Endothelial cell of hepatic sinusoid (primary cell): ENCODE measurements at regions not wholly inside any gene's neighbourhood (a gene's known extent, or its start where the extent isn't known, plus 50 kb on each side); places are given as distances from the start of the nearest gene placed in this dataset.

Source experiments
- in situ Hi-C: cut with HindIII; loops from 2 replicates; pipeline ENCODE4 v1.10.0; 2017; ENCODE audit warnings: low sequenced_read_pairs

DNA sequence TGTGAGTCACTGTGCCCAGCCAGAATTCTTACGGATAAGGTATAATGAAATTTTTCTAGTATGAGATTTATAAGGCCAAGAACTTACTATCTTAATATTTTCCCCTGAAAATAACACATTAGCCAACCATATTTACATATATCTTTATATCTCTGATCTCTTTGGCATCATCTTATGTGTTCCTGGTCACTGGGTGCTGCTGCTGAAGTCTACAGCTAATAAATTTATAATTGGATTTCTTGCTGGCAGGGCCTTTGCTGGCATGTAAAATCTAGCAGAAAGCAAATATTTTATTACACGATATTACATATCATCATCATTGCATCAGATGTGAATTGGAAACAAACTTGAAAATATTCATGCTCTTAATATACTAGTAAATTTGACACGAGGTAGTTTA lies 590.7 kb downstream of the ANXA1 start:
- in situ Hi-C loops, result no loop called here

DNA sequence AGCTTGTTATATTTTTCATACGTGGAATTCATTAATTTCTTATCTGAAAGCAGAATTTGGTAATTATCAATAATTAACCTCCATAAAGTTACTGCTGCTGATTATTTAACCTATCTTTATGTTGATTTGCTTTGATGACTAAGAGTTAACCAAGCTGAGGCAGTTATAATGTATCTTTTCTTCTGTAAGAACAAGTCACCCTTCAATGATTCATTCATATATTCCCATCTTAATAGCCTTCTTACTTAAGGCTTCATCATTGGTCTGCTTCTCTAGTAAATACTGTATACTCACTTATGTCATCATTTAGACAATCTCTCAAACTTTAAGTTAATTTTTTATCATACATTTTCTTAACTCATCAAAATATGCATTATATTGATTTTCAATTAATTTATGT lies 592.2 kb downstream of the ANXA1 start:
- in situ Hi-C loops, result no loop called here

DNA sequence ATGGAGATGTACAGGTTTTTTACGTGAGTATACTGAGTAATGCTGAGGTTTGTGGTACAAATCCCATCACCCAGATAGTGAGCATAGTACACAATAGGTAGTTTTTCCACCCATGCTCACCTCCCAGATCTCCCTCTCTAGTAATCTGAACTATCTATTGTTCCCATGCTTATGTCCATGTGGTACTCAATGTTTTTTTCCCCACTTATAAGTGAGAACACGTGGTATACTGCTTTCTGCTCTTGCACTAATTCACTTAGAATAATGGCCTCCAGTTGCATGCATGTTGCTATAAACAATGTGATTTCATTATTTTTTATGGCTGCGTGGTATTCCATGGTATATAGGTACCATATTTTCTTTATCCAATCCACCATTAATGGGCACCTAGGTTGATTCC lies 593.9 kb downstream of the ANXA1 start:
- in situ Hi-C loops, result no loop called here

DNA sequence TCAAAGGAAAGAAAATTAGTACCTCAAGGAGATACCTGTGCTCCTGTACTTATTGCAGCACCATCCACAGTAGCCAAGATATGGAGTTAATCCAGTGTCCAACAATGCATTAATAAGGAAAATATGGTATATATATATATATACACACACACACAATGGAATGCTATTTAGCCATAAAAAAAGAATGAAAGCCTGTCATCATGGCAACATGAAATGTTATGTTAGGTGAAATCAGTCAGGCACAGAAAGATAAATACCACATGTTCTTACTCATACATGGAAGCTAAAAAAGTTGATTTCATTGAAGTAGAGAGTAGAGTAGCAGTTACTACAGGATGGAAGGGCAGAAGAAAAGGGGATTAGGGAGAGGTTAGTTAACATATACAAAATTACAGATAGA lies 601.5 kb downstream of the ANXA1 start:
- in situ Hi-C loops, result no loop called here

DNA sequence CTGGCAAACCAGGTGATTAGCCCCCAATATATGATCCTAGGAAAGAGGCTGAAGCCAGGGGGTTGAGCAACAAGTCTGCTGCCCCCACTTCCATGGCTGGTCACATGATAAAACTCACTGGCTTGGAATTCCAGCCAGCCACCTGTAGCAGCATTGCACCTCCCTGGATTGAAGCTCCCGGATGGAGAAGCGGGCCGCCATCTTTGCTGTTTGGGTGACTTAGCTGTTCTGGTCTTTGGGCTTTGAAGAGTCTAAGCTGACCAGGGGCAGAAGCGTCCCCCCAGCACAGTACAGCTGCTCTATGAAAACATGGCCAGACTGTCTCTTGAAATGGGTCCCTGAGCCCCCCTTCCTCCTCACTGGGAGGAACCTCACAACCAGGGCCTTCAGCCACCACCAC lies 610.2 kb downstream of the ANXA1 start:
- in situ Hi-C loops, result no loop called here

DNA sequence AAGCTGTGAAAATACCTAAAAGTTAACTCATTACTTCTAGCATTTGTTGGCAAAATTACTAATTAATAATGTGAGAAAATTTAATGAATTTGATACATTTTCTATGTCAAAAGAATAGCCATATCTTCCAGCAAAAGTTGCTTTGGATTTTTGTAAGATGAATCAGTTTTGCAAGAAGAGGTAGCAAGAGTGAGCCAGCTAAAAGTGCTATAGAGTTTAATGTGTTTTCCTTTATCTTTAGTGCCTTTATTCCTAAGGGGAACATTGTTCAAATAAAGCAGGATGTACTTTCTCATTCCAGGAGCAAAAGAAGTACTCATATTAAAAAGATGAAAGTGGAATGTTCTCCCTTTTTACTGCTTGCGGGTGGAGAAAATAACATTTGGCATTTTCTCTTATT lies 622.2 kb downstream of the ANXA1 start:
- in situ Hi-C loops, result no loop called here

DNA sequence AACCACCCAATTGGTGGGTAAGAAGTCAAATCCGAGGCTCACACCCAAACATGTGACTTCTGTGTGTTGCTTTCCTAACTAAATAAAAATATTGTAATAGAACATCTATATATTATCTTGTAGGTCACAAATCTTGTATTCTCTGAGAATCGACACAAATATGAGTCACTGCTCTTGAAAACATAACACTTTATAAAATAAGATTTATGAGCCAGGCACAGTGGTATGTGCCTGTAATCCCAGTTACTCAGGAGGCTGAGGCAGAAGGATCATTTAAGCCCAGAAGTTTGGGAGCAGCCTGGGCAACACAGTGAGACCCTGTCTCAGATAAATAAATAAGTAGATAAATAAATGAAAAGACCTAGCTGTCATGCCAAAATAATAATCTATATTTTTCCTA lies 624.1 kb downstream of the ANXA1 start:
- in situ Hi-C loops, result no loop called here

DNA sequence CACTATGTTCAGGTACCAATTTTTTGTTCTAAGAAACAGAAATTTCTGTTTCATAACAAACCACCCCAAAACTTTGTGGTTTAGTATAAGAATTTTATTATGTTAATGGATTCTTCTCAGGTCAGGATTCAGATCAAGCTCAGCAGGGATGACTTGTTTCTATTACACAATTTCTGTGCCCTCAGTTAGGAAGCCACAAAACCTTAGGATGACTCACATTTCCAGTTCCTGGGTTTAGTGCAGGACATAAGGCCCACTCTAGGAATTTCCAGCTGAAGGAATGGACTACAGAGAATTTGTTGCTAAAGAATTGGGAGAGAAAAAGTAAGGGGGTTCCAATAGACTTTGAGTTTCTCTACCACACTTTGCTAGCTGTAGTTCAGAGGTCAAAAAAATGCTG lies 629.3 kb downstream of the ANXA1 start:
- in situ Hi-C loops, result no loop called here

DNA sequence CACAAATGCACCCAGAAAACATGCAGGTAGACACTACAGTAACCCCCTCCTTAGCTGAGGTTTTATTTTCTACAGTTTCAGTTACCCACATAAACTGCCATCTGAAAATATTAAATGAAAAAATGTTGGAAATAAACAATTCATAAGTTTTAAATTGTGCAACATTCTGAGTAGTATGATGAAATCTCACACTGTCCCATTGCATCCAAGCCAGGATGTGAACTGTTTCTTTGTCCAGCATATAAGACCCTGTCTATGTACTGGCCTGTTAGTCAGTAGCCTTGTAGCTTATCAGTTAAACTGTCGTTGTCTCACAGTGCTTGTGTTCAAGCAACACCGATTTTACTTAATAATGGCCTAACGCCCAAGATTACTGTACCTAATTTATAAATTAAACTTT lies 630.5 kb downstream of the ANXA1 start:
- in situ Hi-C loops, result no loop called here

DNA sequence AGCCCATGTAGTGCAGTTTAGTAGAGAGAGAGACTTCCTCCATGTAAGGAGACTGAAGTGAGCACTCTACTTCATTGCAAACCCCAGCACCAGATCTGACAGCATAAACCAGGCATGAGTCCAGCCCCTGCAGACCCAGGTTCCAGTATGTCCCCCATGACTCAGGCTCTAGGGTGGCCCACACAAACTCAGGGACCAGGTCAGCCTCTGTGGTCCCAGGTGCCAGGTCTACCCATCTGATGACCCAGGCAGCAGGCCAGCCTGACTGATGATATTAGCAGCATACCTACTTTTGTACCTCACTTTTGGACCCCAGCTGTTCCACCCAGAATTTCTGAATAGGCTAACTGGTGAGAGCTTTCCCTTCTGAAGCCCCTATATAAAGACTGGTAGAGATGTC lies 647.8 kb downstream of the ANXA1 start:
- in situ Hi-C loops, result no loop called here

DNA sequence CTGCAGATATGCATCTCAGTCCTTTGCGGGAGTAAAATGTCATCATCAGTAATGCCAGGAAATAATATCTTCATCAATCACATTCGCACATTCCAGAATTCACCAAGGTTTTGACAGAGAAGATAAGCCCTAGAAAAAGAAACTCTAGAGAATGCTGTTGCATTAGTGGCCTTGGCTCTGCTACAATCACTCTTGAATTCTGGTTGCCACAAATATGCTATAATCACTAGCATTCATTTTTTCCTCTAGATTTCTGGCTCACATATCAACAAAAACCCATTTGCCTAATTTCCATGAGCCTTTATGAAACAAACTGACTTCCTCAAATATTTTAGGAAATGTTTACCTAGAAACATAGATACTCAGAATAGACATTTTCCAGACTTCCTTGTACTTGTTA lies 653.4 kb downstream of the ANXA1 start:
- in situ Hi-C loops, result no loop called here

DNA sequence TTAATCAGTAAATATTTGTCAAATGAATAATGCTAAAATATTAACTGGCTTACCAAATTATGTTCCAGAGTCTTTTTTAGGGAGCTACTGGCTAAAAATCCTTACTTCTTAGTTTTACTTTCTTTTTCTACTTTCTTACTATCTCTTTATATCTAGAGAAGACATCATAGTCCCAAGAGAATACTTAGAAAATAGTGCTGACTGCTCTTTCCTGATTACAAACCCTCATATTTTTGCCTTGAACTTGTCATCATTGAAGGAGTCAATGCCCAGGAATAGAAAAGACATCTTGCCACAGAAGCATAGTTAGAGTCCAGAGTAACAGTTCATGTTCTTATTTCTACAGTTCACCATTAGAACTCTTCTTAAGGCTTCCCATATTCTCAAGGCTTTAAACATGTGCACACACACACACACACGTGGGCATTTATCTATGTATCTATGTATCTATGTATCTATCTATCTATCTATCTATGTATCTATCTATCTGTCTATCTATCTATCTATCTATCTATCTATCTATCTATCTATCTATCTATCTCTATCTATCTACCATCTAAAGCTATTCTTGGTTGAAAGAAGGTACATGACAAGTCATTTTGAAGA lies 654.3 kb downstream of the ANXA1 start:
- in situ Hi-C loops, result no loop called here

DNA sequence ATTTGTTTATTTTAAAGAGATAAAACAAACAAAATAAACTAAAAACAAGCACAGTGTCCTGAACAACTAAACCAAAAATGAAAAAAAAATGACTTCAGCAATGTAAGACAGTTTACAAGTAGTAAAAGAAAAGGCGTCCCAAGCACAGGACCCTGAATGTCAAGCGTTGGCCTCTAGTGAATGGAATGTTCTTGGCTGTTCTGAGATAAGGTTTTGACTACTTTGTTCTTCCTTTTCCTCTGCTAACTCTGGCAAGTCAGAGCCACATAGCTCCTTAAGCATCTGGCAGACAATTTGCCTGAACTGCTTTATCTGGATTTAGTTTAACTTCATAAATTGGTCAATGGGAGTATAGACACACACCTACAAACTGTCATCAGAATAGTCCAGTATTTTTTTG lies 655.2 kb downstream of the ANXA1 start:
- in situ Hi-C loops, result no loop called here

DNA sequence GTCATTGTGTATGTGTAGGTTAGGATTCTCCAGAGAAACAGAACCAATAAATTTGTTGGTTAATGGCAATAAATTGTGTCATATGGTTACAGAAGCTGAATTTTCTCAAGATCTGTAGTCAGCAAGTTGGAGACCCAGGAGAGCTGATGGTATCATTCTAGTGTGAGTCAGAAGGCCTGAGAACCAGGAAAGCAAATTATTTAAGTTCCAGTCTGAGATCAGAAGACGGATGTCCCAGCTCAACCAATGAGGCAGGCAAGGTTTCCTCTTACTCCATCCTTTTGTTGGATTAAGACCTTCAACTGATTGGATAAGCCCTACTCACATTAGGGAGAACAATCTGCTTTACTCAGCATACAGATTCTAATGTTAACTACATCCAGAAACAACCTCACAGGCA lies 656.3 kb downstream of the ANXA1 start:
- in situ Hi-C loops, result no loop called here

DNA sequence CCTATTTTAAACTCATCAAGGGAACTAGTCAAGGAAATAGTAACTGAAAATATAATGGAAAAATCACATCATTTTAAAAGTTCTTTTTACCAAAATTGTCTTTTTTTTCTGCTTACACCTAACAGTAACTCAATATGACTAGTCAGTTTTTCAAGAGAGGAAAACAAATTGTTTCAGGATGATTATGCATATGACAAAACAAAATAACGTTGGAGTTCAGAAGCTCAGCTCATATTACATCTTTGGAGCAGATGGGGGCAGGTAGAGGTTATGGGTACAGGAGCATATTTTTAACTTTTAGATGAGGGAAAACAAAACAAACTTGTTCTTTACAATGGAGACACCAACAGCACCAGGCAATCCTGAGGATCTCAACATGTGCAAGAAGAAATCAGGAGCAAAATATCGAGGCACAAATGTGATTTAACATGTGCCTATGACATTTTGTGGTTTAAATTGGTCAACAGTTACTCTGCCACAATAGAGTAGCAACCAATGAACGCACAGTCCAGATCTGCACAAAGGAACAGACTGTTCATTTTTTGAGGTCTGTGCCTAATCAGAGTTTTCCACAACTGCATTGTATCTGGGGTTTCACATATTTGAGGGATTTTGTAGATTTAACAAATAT lies 659.0 kb downstream of the ANXA1 start:
- in situ Hi-C loops, result no loop called here

DNA sequence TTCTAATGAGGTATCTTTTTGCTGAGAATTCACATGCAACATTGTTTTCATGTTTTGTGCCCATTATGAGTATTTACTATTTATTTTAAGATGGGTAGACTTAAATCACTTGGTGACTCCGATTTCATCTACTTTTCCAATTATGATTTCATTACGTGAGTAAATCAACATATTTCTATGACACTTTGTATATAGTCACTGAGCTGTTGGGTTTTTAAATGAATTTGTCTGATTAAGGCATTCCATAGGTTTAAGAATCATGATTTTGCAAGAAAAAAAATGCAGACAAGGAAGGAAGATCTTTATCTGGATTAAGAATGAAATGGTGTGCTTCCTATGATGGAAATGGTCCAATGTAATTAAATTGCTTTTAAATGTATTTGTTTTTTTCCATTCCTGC lies 661.9 kb downstream of the ANXA1 start:
- in situ Hi-C loops, result no loop called here

DNA sequence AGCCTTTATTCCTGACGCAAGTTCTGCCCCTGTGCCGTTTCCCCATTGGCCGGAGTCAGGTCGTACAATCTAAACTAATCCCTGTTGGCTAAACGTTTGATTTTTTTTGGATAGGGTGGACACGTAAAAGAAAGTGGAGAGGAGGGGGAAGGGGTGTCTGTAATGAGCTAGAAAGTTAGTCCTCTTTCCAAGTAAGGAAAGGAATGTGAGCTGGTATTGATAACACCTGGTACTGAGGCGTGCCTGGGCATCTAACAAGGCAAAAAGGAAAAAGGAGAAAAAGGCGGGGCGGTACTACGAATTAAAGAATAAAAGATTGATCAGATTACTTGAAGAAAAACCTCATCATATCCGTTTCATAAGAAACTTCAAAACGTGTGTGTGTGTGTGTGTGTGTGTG lies 665.2 kb downstream of the ANXA1 start:
- in situ Hi-C loops, result no loop called here

DNA sequence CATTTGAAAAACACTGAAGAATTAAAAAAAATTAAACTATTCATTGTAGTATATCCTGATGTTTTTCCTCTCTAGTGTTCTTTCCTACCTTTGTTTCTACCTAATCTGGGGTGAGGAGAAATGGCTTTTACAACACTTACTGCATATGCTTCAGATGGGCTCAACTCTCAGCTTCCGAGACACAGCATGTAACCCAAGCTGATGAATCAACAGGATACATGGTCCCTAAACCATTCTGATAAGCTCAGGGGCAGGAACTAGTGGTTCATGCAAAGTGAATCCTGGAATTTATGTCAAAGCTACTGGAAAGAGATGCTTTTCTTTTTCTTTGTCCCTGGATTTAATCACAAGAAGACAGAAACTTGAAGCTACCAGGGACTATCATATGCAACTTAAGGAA lies 672.5 kb upstream of the RORB start:
- in situ Hi-C loops, result no loop called here

DNA sequence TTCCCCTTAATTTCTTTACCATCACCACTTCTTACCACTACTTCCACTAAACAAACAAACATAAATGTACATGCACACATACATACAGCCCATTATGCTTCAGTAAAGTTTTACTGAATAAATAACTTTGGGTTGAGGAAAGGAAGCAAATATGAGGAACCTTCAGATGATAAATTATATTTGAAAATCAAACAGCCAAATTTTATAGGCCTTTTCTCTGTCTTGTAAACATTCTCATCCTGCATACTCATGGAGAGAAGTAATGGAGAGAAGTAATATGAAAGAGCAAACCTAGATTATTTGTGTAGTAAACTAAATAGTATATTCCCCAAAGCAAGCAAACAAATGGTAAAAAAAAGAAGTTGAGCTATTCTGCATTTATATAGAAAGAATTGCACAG lies 658.3 kb upstream of the RORB start:
- in situ Hi-C loops, result no loop called here

DNA sequence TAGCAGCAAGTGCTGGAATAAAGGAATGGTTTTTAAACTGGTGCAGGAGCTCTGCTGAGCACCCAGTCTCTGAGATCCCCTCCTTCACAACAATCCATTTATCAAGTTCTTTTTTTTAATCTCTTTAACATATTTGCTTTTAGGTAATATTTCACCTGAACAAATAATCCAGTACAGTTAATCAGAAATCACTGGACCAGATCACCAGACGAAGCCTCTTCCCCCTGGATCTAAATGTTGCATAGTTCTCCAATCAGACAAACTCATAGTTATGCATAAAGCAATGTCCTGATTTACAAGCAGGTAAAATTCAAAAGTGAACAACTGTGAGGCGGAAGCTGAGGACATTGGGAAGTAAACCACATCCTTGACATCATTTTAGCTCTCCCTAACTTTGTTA lies 657.7 kb upstream of the RORB start:
- in situ Hi-C loops, result no loop called here

DNA sequence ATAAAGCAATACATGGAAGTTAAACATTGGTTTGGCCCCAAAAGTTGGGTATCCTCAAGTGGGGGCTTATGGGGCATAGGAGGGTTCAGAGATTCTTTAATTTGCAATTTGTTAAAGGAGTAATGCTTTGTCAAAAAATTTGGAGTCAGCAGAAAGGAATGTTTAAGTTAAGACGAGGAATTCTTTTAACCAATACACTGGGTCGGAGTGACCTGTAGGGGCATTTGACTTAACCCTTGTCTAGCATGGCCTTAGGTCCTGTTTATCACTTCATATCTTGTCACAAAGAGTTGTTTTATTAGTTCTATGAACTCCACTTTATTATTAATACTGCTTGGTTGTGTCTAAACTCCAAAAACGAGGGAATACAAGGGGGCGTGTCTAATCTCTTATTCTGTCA lies 656.1 kb upstream of the RORB start:
- in situ Hi-C loops, result no loop called here

DNA sequence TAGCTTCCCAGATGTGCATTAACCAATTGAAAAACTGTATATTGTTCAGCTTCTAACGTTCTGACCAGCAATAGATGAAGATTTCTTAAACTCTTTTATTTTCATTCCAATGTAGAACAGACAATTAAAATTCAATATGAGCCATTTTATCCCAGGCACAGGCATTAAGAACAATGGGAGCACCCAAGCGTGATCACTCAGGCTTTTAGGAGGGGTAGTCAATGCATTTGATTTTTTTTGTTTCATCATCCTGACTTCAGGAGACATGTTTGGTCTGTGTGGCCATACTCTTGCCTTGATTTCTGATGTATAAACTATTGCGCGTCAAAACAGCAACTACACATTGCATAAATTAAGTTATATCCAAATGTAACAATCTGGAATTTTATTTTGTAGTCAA lies 653.0 kb upstream of the RORB start:
- in situ Hi-C loops, result no loop called here

DNA sequence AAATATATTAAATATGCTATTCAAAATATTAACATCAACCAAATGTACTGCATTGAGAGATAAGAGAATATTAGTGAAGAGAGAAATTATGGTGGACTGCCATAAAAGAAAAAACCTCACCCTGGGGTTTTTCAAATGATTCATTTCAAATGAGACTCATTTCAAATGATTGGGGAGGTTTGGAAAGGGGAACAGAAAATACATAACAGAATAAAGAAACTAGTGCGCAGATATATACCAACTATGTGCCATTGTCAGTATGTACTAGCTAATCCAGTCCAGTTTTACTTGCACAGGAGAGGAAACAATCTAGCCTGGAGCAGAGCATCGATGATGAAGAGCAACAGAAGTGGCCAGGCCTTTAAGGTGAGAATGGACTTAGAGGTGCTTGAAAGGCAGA lies 651.6 kb upstream of the RORB start:
- in situ Hi-C loops, result no loop called here
